Adrenal gland (tissue), 5 donors: ENCODE measurements at regions not wholly inside any gene's neighbourhood (a gene's known extent, or its start where the extent isn't known, plus 50 kb on each side); places are given as distances from the start of the nearest gene placed in this dataset.
"Not testable (repeated sequence)": the region's sequence is repeated elsewhere in the genome, so short reads cannot be mapped to it uniquely, and the experiment has no call there.

ENCODE experiments used
- CTCF ChIP-seq, 6 experiments: fragments of 450-650 bp in 4 of 6; fragments of 200-600 bp in 2 of 6; sonication (generic) in 1 of 6; IDR thresholded peaks; 1 replicate in 5 of 6; 2 replicates in 1 of 6; pipeline versions ENCODE4 v1.5.1 to v1.8.0; 2016 to 2021; ENCODE audit warnings: antibody characterized with exemption in 6 of 6, mild to moderate bottlenecking in 2 of 6, moderate library complexity in 1 of 6
- POLR2A ChIP-seq, 2 donors: fragments of 450-650 bp; IDR thresholded peaks; one replicate each; pipeline ENCODE4 v1.6.1; 2017; ENCODE audit warnings: antibody characterized with exemption in 2 of 2, mild to moderate bottlenecking in 2 of 2, moderate library complexity in 1 of 2
- donor health status: DM: no; HTN: no; CAD: no.

- not testable (repeated sequence) for TF ChIP-seq CTCF, POLR2A (IDR thresholded peaks at IDR 0.05)
Observed at GRCh38 chr5:96289287-96289686, 143.8 kb downstream of the PCSK1 start.
